GM18505 (cell line): ENCODE measurements at regions not wholly inside any gene's neighbourhood (a gene's known extent, or its start where the extent isn't known, plus 50 kb on each side); places are given as distances from the start of the nearest gene placed in this dataset.
"Not testable (repeated sequence)": the region's sequence is repeated elsewhere in the genome, so short reads cannot be mapped to it uniquely, and the experiment has no call there.

Source experiments
- ATAC-seq: cut with Tn5 transposase; IDR thresholded peaks from one replicate; pipeline ENCODE4 v1.9.1; 2021; ENCODE audit not compliant: unreplicated experiment
- POLR2A ChIP-seq: IDR thresholded peaks from 4 replicates; pipeline ENCODE4 v1.6.1; 2011; ENCODE audit warnings: borderline replicate concordance; ENCODE audit not compliant: insufficient read depth, insufficient read length; ENCODE audit errors: extremely low read depth

DNA sequence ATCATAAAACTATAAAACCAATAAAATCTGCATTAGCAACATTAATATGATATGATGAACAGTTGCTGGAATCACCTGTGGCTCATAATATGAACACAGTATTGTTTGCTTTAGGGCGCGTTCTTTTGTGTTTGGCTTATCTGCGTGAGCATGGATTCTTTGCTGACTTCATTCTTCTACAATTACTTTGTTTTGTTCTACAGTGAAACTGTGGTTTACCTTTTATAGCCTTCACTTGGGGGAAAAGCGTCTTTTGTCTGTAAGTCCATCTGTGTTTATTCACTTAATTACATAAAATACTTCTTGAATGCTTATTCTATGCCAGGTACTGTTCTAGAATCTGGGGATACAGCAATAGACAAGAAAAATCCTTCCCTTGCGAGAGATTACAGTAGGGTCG is 74.0 kb upstream of the SEC11C start:
- no peak for TF ChIP-seq POLR2A
- no peak for ATAC-seq

DNA sequence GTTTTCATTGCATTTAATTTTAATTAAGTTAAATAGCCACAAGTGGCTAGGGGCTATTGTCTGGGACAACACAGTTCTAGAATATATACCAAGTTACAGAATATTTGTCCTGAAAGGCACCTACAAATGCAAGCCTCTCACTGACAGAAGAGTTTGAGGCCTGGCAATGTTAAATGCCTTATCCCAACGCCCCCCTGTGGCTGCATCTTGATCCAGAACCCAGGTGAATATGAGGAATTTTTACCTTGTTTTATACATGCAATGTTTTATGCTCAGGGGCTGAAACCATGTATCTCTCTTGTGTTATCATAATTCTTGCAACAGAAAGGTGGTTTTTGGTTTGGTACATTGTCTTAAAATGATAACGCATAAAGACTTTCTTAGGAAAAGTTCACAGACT is 71.8 kb upstream of the SEC11C start:
- no peak for ATAC-seq
- TF ChIP-seq POLR2A, result no peak

DNA sequence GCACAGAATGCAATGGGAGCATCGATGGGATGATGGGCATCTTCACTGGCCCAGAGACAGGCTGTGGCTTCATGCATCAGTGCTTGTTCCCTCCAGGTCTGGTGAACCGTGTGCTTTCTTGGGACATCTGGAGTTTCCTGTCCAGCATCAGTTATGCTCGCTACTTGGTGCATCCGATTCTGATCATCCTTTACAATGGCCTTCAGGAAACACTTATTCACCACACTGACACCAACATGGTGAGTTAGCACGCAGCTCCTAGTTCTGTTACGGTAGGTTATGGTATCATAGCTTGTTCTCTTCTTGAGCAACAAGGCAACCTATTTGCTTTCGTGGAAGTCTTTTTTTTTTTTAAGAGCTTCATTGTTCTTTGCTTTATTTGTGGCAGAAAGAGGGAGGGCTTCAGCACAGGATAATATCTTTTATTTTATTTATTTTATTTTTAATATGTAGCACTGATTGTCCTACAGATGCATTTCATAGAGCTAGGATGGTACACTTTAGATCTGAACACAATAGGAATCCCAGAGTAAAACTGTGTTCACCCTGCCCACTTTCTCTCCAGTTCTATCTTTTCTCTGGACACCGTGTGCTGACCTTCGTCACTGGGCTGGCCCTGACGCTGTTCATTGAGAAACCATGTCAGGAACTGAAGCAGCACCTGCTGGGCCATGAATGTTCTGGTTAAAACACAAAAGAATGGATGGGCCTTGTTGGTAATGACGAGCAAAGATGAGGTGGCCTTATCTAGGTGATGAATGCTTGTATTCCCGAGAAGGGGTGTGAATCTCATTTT is 71.2 kb upstream of the SEC11C start:
- ATAC-seq, result no peak
- TF ChIP-seq POLR2A, result no peak

DNA sequence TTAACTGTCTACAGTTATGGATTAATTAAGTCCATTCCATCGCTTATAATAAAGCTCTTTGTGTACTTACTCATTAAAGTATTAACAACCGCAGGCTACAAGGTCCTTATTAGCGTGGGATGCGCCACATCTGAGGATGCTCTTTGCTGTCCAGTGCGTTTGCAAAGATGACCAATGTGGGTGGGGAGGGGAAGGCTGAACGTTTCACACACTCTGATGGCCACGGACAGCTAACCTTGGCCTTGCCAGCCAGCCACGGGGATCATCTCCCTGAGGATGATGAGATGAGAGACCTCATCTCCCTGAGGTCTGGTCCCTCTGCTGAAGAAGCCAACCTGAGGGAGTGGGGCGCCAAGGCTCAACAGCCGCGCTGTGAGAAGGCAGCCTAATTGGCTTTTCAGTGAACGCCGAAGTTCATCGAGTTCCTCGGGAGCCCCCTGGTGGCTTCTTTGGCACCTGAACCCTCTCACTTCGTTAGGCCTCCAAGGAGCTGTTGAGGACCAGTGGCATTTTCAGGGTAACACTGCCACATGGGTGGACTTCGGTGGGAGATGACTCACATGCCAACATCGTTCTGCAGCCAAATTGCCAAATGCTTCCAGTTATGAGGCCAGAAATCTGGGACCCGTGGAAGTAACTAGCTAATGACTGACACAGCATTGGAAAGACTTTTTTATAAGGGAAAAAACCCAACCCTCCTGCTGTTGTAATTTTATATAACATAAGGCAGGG is 69.3 kb upstream of the SEC11C start:
- ATAC-seq, result peak; percentile 60
- no peak for TF ChIP-seq POLR2A

DNA sequence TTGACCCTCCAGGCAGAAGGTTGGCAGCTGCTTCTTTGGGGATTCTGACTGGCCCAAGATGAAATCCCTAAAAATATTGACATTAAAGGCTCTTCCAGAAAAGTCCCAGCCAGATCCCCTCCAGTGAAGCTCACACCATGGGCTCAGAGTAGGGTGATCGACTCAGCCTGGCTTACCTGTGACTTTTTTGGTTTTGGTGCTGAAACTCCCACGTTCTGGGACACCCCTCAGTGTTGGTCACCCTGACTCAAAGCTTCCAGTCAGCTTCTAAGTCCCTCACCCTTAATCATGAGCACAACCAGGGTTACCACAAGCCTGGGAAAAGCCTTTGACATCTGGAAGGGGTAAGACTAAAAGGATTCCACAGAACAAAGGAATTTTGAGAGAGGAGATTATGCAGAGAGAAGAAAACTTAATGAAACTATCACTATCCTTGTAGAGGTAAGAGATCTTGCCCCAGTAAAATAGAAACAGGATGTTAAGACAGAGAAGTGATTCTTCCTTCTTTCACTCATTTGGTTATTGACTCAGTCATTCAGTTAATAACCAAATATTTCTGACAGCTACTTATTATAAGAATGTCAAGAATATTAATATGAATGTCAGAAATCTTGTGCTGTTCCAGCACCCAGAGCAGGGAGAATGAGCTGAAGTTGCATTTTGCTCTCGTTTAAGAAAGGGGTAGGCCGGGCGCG is 66.8 kb upstream of the SEC11C start:
- no peak for TF ChIP-seq POLR2A
- ATAC-seq, result no peak

DNA sequence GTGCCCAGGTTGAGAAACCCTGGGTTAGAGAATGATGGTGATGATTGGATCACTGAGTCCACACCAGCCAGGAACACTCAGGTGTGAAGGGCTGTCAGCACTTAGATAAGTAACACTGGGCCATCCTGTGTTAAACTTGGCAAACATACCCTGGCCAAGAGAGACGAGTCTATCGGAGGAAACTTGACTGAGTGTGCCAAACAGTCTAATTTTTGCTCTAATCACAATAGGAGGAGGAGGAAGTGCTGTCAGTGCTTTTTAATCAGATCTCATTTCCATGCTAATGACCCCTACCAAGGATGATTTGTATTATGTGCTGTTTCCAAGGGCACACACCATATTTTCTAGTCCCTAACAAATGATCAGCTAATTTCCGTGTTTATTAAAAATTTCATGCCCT is 63.8 kb upstream of the SEC11C start:
- TF ChIP-seq POLR2A, result no peak
- ATAC-seq, result no peak

DNA sequence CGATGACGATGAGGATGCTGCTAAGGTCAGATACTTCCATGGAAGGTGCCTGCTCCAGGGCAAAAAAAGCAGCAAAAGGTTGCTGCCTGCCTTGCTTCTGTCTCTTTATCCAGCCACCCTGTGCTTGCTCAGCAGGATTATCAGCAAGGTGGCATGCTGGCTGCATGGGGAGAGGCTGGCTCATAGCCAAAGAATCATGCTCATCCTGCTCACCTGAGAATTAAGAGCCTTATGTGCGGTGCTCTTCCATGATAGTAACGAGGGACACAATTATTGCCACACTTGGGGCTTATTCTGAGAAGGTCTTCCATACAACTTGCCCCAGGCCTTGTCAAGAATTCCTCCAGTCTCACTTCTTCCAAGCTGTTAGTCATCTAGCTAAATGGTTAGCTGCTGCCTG is 60.4 kb upstream of the SEC11C start:
- TF ChIP-seq POLR2A, result no peak
- no peak for ATAC-seq

DNA sequence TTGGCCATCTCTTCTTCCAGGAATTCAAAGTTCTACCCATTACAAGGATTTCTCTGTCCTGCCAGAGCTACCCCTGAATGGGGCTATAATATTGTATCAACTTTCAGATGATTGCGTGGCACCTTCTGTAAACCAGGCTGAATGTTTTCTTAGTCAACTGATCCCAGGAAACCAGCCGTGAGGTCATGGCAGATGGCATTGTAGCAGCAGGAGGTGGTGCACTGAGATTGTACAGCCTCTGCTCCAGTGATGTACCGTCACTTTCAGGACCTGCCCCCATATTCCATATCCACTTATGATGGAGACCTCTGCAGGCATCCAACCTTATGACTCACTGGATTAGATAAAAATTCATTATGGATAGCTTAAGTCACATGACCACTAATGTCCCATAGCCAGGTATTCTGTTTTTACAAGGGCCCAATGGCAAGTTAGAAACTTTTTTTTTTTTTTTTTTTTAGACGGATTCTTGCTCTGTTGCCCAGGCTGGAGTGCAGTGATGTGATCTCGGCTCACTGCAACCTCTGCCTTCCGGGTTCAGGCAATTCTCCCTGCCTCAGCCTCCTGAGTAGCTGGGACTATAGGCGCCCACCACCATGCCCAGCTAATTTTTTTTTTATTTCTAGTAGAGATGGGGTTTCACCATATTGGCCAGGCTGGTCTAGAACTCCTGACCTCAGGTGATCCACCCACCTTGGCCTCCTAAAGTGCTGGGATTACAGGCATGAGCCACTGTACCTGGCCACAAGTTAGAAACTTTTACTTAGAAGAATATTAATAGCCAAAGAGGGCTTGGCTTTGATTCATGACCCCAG is 59.8 kb upstream of the SEC11C start:
- ATAC-seq, result not testable (repeated sequence)

DNA sequence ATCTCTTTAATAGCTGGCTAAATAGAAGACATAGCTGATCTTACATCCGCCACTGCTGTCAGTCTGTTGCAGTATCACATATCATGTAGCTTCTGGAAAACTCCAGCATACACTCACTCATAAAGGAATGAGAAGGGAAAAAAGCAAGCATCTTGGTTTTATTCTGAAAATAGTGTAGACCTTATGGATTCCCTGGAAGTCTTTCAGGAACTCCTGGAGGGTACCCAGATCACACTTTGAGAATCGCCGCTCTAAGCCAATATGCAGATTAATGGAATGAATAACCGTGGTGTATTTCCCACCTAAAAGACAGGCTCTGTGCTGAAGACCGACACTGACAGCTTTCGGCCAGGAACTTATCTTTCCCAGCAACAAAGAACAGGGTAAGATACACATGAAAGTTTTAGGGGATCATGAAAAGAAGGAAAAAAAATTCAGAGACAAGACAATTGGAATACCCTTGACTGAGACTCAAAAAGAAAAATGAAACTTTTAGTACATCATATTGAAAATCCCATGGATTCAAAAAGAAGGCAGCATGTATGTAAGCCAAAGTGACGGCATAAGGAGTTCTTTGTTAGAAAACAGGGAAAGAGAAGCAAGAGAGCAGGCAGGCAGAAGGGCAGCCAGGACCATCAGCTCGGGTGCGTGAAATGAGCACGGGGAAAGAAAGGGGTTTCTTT is 56.4 kb upstream of the SEC11C start:
- TF ChIP-seq POLR2A, result no peak
- ATAC-seq, result no peak

DNA sequence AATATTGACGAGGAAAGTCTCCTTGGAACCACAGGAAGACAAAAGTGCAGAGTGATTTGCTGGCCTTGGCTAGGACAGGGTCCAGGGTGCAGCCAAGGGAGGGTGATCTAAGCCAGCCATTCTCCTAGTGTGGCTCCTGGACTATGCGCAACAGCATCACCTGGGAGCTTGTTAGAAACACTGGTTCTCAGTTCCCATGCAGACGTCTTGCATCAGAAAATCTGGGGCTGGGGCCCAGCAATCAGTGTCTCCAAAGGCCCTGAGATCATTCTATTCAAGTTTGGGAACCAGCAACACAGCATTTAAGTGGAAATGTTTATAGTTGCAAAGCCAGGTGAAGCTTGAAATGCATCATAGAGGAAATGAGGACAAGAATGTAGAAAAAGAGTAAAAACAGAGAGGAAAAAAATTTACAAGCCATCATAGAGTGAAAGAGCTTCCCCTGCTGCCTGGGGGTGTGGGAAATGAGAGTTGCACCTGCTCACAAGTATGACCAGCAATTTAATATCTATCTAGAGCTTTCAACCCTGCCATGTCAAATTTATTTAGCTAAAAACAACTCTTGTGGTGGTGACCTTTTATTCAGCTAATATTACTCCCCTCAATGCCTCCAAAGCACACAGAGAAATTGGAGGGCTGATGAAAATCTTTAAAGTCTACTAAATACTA is 54.4 kb upstream of the SEC11C start:
- no peak for ATAC-seq
- TF ChIP-seq POLR2A, result no peak

DNA sequence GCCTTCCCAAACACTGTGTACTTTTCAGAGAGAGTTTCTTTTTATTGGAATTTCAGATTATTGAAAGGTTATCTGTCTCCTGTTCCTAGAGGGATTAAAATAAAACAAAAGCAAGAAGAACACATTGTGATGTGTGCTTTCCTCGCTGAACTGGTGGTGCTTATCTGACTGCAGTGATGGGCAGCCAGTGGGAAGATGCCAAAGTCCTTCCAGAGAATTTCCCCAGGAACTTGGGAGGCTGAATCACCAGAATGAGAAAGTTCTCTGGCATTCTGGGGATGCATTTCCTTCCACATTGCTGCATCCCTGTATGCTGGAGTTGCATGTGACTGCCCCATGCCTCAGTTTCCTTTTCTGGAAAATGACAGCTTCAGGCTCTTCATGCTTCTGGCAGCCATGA is 53.9 kb upstream of the SEC11C start:
- no peak for TF ChIP-seq POLR2A
- ATAC-seq, result no peak

DNA sequence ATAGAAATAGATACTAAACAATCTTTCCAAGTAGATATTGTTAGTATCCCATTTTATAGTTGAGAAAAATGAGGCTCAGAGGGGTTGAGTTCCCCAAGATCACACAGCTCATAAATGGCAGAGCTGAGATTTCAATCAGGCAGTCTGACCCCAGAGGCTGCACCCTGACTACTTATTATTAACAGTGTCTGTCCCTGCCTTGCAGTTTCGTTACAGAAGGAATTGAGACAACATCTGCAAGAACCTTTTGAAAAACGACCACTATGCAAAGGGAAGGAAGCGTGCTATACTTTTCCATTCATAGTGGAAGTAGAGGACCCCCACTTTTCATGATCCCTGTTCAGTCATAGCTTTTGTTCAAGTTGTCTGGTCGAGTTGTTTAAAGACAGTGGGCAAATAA is 53.2 kb upstream of the SEC11C start:
- TF ChIP-seq POLR2A, result no peak
- no peak for ATAC-seq
